8988T (cell line): ENCODE measurements at regions not wholly inside any gene's neighbourhood (a gene's known extent, or its start where the extent isn't known, plus 50 kb on each side); places are given as distances from the start of the nearest gene placed in this dataset.

ENCODE experiments used
- DNase-seq: peaks from one replicate; pipeline ENCODE4 v3.0.0; 2011

DNA sequence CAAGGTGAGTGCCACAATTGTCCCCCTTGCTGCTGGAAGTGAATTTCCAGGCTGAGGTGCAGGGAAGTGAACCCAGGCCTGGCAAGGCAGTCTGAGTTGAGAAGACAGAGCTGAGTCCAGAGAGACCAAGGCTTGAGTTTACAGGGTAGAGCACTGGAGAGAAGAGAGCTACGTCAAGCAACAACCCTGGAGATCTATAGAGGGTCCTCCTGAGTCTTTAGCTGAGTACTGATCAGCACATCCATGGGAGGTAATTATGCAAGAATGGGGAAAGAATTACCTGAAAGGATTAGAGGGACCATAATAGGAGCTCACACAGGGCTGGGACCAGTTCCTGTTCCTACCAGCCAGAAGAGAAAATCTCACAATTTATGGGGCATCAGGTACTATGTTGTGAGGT, 190.7 kb downstream of the NEDD1 start:
- no peak for DNase-seq

DNA sequence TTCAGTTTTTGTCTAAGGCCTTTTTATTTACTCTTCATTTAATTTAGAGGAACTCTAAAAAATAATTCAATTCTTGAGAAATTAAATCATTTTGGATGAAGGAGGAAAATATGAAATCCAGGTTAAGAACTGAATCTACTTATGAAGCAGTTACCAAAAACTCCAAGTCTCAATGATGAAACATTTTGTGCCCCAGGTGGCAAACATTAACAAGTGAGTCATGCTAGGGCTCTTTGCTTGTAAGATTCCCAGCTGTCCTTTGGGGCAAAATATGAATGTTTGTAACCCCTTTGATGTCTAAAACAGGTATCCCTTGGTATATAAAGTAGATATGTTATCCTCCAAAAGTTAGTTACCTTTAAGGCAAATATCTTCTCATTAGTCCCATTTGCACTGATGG, 202.4 kb downstream of the NEDD1 start:
- no peak for DNase-seq

DNA sequence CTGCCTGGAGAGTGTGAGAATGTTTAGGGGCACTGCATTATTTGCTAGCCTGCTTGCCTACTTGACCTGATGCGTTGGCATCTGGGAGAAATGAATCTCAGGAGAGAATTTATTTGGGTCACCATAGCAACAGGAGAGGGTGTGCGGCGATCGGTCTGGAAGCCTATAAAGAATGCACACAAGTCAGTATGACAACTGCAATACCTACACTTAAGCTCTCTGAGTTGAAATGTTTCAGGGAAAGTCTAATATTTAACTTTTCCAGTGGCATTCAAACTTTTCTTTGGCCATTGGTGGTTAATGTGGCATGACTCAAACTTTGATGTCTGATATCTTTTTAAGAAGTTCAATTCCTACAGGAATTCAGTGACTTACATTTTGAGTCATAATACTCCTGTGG, 205.1 kb downstream of the NEDD1 start:
- DNase-seq, result no peak

DNA sequence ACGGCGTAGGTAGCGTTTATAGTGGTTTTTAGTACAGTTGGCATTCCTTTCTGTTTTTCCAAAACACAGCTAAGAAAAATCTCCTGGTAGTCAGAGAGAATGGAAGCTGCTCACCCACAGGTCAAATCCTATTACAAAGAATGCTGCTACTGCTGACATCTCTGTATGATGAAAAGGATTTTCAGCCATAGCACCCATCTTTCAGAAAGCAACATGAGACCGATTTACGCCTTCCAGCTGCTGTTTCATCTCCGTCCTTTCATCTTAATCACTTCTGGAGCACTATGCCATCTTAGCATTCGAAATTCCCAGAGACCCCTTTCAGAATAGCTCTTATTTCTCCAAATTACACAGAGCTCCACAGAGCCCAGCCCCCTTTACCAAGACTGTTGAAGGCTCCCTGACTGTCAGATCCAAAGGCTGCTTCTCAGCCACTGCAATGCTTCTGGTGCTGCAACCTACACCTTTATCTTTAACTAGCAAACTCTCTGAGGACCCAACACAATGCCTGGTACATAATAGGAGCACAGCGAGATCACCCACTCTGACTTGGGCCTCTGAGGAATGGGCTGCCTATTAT, 211.8 kb downstream of the NEDD1 start:
- DNase-seq, result no peak

DNA sequence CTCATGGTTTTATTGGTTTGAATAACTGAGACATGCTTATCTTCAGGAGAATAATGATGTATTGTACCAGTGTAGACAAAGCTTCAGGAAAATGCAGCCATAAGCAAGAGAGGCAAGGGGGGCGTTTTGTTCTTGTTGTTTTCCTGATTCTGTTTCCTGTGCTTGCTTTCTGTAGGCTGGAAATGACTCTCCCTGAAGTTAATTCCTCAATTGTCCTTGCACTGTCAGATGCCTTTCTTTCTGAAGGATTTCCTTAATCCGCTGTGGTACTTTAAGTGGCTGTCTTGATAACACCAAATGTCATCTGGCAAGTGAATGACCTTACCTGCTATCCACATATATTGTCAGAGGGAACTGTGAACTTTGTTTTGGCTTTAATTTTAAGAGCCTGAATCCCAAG, 220.0 kb downstream of the NEDD1 start:
- DNase-seq, result no peak

DNA sequence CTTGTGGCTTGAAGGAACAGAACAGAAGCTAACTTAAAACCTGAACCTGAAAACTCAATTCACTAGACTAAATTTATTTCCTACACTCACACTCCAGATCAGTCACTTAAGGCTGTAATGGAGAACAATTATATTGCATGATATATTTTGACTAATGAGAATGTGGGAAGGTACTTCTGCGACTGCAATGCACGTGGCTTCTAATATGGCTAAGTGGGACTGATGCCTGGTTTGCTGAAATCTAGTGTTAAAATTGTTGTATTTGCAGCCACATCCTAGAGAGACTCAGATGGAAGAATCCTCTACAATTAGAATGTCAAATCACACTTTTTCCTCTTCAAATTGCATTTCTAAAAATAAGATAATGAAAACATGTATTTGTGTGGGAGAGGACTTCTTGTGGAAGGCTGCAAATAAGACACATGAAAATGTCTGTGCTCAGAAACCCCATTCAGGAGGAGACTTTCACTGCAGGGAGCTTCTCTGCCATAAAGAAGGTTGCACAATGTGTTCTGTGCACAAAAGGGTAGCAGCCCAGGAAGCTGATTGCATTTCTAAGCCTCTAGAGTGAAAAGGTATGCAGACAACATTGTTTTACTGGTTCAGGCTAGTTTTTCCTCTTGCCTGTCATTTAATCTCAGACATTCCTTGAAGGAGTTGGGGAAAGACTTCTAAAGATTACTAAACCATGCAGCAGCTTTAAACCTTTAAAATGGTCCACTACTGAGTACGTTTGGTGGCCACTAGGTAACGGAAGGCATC, 224.3 kb downstream of the NEDD1 start:
- no peak for DNase-seq

DNA sequence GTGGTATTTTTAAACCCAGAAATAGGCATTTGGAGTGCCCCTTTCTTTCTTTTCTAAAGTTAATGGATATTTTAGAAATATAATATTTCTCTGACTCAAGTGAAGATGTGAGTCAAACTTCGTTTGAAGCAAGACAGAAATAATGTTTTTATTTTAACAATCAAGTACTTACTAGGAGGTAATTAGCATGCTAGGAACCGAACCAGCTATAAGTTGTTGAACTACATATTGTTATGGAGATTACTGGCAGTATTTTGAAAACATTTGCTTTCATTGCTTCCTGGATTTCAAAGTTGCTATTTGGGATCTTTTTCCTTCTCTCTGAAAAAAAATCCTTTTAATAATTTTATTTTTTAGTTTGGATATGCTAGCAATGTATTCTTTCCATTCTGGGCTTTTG, 225.2 kb downstream of the NEDD1 start:
- no peak for DNase-seq

DNA sequence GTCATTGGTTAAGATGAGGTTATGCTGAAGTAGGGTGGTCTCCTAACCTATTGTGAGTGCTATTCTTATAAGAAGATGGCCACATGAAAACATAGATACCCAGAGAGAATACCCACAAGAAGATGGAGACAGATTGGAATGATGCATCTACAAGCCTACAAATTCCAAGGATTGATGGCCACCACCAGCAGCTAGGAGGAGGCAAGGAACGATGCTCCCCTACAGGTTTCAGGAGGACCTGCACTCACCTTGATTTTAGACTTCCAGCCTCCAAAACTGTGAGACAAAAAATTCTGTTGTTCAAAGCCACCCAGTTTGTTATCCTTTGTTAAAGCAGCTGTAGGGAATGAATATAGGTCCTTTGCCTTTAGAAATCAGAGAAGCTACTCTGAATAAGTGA, 227.4 kb downstream of the NEDD1 start:
- DNase-seq, result no peak

DNA sequence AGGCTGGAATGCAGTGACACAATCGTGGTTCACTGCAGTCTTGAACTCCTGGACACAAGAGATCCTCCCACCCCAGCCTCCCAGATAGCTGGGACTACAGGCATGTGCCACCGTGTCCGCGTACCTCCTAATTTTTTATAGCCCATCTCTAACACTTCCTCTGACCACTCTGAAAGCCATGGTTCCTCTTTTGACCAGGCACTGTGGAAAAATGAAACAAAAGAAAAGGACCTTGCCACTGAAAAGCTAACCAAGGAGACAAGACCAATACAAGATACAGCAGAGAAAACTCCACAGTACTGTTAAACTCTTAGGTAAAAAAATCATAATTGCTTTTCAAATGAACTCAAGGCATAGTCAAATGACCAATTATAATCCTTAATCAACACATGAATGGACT, 233.3 kb downstream of the NEDD1 start:
- no peak for DNase-seq

DNA sequence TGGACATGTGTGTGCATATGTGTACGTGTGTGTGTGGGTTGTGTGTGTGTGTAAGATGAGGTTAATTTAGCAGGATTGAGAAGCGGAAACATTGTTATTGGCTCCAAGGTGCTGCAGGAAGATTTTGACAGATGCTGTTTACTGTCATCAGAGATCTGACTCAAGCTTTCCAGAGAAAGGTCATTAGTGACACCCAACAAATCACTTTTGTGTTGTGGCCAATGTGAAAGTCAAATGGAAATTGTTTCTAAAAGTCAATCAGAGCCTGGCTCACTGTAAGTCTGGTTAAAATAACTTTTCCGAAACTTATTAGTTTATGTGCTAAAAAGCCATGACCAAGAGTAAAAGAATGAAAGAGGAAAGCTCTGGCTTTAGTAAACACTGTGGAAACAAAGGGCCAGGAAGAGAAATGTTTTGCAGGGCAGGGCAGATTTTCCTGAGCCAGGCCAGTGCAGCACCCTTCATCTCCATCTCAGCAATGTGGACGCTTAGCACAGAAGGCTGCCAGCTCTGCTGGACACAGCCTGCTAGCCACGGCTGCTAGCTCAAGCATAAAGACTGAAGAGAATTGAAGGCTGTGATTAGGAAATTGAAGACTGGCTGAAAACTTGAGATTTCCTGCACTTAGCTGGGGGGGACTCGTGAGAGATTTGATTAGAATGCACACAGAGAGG, 235.8 kb downstream of the NEDD1 start:
- DNase-seq, result no peak

DNA sequence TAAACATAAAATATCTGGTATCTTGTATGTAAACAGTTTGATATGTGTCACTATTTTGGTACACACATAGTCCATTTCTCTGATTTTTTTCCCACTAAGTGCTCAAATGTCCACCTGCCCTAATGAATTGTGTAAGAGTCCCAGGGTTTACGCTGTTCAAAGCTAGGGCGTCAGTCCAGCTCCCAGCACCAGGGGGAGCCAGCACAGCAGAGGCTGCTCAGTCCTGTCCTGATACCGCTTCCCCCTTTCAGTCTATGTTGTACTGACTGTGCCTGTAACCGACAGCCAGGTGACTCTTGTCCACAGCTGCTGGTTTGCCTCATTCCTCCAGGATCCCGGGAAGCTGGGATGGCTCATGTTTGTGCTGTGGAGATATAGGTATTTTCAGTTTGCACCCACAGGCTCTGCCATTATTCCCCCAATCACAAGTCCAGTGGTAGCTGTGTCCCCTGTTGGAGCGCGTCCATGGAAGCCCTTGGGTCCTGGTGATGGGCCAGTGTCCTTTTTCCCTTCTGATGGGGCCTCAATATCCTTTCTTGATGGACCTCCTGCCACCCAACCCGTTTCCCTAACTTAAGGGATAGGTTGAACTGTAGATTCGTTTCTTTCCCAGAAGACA, 242.0 kb downstream of the NEDD1 start:
- peak; percentile 11 for DNase-seq

DNA sequence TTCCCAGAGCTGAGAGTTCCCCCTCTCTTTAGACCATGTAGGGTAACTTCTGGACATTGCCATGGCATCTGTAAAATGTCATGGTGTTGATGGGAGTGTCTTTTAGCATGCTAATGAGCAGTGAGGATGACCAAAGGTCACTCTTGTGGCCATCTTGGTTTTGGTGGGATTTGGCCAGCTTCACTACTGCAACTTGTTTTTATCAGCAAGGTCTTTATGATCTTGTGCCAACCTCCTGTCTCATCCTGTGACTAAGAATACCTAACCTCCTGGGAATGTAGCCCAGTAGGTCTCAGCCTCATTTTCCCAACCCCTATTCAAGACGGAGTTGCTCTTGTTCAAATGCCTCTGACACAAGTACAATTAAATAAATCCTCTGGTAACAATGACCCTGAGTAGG, 244.4 kb downstream of the NEDD1 start:
- no peak for DNase-seq

DNA sequence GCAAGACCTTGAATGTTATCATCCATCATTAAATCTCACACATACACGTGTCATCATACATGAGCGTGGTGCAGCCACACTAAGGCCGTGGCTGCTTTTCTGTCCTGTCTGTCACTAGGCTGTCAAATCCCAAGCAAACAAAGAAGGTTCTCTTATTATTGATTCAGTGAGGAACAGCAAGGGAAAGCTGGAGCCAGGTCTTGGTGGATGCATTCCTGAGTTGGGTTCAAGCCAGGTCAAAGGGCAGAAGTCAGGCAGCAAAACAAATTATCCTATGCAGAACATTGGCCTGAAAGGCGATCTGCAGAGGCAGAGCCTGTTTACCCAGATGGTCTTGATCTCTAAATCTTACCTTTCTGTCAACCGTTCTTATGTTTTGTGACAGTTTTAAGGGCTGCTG, 252.3 kb downstream of the NEDD1 start:
- DNase-seq, result no peak

DNA sequence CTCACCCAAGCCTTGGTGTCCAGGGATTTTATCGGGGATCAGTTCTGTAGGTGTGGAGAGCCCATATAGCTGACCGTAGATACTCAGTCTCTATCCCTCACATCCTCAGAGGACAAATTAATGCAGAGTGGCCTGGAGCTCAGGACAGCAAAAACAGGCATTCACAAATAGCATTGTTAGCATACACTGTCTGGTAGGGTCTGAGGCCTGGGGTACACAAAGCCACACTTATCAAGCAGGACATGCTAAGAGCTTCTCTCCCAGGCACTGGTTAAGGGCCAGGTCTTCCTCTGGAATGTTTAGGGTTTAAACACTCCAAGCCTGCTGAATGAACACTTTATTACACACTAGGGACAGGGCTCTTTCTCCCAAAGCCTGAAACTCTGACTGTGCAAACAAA, 253.2 kb downstream of the NEDD1 start:
- DNase-seq, result no peak

DNA sequence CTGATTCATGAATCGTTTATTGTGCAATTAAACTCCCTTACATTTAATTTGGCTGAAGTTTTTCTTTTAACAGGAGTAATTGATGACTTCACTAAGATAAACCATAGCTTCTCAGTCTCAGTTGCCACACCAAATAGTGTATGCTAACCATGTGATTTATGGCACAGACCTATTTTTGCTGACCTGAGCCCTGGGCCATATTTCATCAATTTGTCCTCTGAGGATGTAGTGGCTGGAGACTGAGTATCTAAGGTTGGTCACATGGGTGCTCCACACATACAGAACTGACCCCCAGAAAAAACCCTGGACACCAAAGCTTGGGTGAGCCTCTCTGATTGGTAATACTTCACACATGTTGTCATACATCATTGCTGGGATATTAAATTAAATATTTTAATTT, 255.1 kb downstream of the NEDD1 start:
- no peak for DNase-seq

DNA sequence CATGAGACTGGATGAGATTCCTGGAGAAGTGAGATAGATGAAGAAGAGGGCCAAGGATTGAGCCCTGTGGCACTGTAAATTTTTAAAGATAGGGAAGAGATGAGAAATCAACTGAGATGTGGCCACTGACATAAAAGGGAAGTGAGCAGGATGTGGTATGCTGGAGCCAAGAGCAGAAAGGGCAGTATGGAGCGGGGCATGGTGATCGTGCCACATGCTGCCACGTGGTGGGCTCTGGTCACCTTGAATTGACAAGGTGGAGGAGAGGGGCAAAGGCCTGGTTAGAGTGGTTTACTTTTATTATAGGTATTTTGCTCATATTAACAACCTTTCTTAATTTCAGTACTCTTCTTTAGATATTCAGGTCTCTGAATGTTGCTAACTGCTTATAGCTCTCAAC, 257.9 kb downstream of the NEDD1 start:
- DNase-seq, result no peak

DNA sequence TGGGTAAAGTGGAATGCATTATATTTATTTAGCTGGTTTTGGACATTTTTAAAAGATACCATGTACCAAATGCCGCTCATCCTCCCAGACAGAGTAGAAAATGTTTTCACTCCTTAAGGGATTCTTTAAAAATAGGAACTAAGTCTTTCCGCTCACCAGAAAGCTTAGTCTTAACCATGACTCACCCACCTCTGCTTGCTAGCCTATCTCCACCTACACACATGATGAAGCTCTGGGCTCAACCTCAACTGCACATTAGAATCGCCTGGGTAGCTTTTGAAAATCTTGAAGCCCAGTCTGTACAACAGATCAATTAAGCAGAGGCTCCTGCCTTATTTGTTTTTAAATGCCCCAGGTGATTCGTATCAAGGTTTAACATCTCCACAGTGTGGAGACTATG, 260.5 kb downstream of the NEDD1 start:
- DNase-seq, result no peak

DNA sequence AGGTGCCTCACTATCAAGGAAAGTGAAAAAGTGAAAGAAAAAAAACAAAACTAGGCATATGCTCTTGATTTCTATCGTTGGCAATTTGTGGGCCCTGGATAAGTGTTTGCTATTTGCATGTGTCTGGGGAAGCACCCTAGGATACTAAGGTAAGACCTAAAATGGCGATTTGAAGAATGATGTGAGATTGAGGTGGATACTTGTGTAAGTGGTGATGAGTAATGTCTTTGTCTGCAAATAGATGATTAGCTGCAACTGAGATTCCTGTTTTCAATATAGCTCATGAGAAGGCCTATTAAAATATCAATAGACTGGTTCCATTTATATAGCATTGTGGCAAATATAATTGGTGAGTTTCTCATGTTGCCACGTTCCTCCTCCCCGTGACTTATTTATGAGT, 261.7 kb downstream of the NEDD1 start:
- DNase-seq, result no peak

DNA sequence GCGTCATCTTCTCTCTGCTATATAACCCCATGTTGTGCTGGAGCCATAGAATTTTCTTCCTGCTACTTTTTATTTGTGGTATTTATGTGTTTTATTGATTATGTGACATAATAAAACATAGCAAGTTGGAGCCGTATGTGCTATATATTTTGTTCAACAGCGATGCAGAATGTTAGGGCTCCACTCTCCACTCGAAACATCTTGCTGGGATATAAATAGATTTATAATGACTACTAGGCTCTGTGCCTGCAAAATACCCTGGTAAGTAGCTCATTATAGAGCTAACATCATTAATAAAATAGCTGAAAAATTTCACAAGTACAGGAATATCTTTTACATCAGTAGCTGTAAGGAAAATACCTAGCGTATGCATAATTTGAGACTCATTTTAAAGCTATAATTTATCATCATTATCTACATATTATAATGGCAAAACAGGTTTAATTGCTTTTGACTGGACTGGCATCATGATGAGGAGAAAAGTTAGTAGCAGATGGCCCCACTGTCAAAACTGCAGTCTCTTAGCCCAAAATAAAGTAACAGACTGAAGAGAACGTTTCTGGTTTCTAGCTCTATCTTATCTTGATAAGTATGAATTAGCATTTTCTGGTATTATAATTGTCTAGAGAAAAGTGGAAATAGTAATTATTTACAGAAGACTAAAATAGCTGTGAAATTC, 263.0 kb downstream of the NEDD1 start:
- DNase-seq, result no peak

DNA sequence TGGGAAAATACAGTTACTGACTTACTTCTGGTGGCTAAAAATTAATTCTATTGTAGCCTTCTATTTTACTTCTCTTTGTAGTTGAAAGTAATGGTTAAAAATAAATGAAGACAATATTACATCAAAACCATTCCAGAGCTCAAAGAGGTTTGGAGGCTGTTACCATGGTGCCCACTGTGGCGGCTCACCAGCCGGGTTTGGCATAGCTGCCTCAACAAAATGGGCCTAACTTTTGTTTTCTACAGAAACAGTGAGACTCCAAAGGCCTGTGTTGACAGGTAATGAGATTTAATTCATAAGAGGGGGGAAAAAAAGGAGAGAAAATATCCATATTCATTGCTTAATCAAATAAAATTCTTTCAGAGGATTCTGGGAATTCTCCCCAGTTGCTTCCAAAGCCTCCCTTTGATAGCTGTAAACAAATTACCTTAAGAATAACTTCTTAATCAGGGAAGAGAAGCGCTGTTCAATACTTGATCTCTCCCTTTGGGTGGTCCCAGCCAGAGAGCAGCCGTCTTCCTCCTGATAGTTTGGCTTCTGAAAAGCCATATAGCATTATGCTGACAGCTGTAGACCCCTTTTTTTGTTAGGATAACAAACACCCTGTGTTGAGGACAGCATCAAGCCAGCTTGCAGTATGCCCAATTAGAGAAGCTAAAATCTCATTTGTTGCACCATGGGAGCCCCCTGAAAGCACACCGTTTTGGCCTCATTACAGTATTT, 266.8 kb downstream of the NEDD1 start:
- DNase-seq, result no peak

DNA sequence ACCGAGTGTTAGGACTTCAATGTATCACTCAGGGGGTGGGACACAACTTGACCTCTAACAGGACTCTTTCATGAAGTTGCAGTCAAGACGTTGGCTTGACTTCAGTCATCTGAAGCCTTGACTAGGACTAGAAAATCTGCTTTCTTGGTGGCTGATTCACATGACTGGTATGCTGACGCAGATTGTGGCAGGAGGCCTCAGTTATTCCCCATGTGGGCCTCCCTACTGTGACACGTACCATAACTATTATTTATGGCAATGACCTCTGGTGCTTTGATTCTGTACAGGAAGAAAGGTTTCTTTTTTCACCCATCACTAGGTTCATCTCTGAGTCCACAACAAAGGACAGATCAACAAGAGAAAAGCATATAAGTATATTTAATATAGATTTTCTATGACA, 270.4 kb downstream of the NEDD1 start:
- DNase-seq, result peak; percentile 8

DNA sequence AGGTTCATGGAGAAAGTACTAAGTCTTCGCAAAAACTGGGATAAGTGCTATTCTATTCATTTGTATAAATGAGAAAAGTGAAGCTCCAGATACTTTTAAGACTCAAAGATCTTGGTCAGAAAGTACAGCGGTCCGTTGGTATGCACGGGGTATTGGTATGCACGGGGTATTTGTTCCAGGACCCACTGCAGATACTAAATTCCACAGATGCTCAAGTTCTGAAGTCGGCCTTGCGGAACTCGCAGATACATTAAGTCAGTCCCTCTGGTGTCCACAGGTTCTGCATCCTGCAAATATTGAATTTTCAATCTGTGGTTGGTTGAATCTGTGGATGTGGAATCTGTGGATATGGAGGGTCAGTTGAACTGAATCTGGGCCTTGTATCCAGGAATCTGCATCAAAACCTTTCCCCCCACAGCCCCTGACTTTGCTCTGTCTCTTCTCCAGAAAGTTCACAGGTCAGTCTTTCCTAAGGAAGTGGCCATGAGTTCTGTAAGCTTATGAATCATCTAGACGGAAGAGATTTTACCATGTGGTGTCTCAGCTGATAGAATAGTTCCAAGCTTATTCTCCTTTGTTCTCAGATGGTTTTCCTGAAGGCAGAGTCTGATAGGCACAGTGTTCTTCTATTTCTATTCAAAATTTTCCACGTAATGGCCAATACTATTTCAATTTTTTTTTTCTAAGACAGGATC, 274.7 kb downstream of the NEDD1 start:
- no peak for DNase-seq
